ENCODE measurements at regions not wholly inside any gene's neighbourhood (a gene's known extent, or its start where the extent isn't known, plus 50 kb on each side); places are given as distances from the start of the nearest gene placed in this dataset.

DNA sequence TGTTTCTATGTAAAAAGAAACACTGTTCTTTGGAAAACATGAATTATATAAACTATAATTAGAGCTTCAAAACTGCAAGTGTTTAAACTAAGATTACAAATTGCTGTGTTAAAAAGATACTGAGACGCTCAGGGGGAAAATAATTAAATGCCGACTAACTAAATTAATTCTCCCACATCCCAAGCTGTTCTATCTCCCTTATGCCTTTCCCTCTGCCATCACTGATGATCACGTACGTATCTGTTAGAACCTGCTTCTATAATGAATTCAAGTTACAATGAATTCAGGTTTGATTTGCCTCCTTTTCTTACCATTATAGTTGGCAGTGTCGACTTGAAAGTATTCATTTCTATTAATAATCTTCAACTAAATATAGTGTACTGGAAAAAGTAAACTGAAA lies 349.9 kb upstream of the CDH6 start:
- Histone ChIP-seq H3K9me3 (no peaks in the 10 kb centered on the region), H3K4me3 (no peak overlapping the region), H3K36me3 (ENCODE audit: low read depth, missing control alignments) (no peaks in the 10 kb centered on the region), H3K27ac (no peak overlapping the region), H3K27me3 (no peaks in the 10 kb centered on the region), H3K4me1 (no peaks in the 10 kb centered on the region)
- TF ChIP-seq, protein P1, sequence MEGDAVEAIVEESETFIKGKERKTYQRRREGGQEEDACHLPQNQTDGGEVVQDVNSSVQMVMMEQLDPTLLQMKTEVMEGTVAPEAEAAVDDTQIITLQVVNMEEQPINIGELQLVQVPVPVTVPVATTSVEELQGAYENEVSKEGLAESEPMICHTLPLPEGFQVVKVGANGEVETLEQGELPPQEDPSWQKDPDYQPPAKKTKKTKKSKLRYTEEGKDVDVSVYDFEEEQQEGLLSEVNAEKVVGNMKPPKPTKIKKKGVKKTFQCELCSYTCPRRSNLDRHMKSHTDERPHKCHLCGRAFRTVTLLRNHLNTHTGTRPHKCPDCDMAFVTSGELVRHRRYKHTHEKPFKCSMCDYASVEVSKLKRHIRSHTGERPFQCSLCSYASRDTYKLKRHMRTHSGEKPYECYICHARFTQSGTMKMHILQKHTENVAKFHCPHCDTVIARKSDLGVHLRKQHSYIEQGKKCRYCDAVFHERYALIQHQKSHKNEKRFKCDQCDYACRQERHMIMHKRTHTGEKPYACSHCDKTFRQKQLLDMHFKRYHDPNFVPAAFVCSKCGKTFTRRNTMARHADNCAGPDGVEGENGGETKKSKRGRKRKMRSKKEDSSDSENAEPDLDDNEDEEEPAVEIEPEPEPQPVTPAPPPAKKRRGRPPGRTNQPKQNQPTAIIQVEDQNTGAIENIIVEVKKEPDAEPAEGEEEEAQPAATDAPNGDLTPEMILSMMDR (IDR thresholded peaks at IDR 0.05), result no peak
- no peak for TF ChIP-seq POLR2A (IDR thresholded peaks at IDR 0.05)
- 83 to 84% methylated on average over 5 of the region's 5 CpGs for WGBS, 2 donors
- intact Hi-C loops (cut with DNase I; ENCODE audit: low total_unique reads), result no loop called here
- DNase-seq, result no peak

DNA sequence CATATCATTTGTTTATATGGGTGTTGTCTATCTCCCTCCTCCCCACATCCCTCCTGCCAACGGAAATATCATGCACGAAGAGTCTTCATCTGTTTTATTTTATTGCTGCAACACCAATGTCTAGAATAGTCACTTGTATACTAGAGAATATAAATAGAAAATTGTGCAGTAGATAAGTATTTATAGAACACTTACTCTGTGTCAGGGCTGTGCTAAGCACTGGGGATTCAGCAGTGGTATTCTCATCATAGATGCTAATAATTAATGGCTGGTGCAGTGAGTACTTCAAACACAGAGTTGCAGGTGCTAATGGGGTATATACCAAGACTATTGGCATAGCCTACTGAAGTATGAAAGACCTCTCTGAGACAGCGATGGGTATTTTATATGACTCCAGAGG lies 353.5 kb upstream of the CDH6 start:
- no peak for DNase-seq
- H3K27ac ChIP-seq, result no peak overlapping the region
- intact Hi-C loops (cut with DNase I; ENCODE audit: low total_unique reads), result no loop called here
- H3K27me3 ChIP-seq, result no peaks in the 10 kb centered on the region
- no peak for TF ChIP-seq POLR2A (IDR thresholded peaks at IDR 0.05)
- TF ChIP-seq, protein P1 (IDR thresholded peaks at IDR 0.05), result no peak
- no peak overlapping the region for H3K4me3 ChIP-seq
- H3K4me1 ChIP-seq, result no peaks in the 10 kb centered on the region
- no peaks in the 10 kb centered on the region for H3K9me3 ChIP-seq
- no peaks in the 10 kb centered on the region for H3K36me3 ChIP-seq (ENCODE audit: low read depth, missing control alignments)
- 61 to 81% methylated on average over 3 of the region's 3 CpGs for WGBS, 2 donors

DNA sequence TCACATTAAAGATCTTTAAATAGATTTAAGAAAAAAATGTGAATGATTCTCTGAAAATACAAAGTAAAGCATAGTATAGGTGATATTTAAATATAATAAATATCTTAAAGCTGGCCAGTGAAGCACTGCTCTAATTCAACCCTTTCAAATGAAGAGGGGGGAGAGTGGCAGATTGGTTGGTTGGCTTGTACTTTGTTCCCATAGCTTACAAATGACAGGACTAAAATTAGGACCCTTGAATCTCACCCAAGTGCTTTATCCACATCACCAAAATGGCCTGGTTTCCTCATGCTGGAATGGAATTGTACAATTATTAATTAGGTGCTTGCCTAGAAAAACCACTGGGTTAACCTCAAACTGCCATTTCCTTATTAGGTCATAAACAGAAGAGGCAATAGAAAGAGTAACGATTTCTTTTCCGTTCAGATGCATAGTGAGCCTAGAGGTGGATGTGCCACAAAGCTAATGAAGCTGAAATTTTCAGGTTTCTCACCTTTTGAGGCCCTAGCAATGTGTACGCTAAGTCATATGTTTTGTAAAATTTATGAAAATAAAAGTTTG lies 354.5 kb upstream of the CDH6 start:
- no peak overlapping the region for H3K4me3 ChIP-seq
- H3K36me3 ChIP-seq (ENCODE audit: low read depth, missing control alignments), result no peaks in the 10 kb centered on the region
- intact Hi-C loops (cut with DNase I; ENCODE audit: low total_unique reads), result no loop called here
- TF ChIP-seq POLR2A (IDR thresholded peaks at IDR 0.05), result no peak
- TF ChIP-seq, protein P1 (IDR thresholded peaks at IDR 0.05), result no peak
- H3K27ac ChIP-seq, result no peak overlapping the region
- H3K27me3 ChIP-seq, result no peaks in the 10 kb centered on the region
- no peaks in the 10 kb centered on the region for H3K9me3 ChIP-seq
- WGBS, 2 donors, result 72 to 86% methylated on average over 3 of the region's 3 CpGs
- H3K4me1 ChIP-seq, result no peaks in the 10 kb centered on the region
- DNase-seq, result no peak

DNA sequence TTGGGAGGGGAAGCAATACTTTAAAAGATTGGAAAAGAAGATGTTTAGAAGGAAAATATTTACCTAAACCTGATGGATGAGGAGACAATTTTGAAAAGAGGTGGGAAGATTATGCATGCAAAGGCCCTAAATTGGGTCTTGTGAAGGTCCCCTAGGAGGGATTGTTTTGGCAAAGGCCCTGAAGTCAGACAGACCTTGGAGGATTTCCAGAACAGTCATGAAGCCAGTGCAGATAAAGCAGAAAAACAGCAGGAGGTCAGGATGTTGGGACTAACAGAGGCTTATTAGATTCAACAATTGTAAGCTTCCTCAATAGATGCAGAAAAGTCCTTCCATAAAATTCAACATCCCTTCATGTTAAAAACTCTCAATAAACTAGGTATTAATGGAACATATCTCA lies 361.0 kb upstream of the CDH6 start:
- no peak overlapping the region for H3K27ac ChIP-seq
- TF ChIP-seq, protein P1 (IDR thresholded peaks at IDR 0.05), result no peak
- no peak for TF ChIP-seq POLR2A (IDR thresholded peaks at IDR 0.05)
- H3K9me3 ChIP-seq, result no peaks in the 10 kb centered on the region
- H3K4me3 ChIP-seq, result no peak overlapping the region
- no peak for DNase-seq
- no peaks in the 10 kb centered on the region for H3K4me1 ChIP-seq
- no peaks in the 10 kb centered on the region for H3K36me3 ChIP-seq (ENCODE audit: low read depth, missing control alignments)
- no peaks in the 10 kb centered on the region for H3K27me3 ChIP-seq
- intact Hi-C loops (cut with DNase I; ENCODE audit: low total_unique reads), result no loop called here

DNA sequence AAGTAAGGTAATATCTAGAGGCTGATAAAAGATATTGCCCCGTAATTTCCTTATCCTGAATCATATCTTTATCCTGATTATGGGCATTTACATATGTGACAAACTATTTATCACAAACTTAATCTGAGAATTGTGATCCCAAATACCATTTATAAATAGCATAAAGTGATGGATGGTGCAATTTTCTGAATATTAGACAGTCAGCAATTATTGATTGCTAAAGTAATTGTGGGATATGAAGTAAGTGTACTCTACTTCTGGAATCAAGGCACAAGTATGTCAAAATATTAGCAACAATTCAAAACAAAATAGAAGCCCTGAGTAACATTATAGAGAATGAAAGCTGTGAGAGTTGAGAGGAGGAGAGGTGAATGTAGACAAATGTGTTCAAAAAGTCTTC lies 361.9 kb upstream of the CDH6 start:
- no peak for DNase-seq
- H3K27me3 ChIP-seq, result no peaks in the 10 kb centered on the region
- TF ChIP-seq, protein P1 (IDR thresholded peaks at IDR 0.05), result no peak
- TF ChIP-seq POLR2A (IDR thresholded peaks at IDR 0.05), result no peak
- H3K9me3 ChIP-seq, result no peaks in the 10 kb centered on the region
- no peak overlapping the region for H3K4me3 ChIP-seq
- no peaks in the 10 kb centered on the region for H3K36me3 ChIP-seq (ENCODE audit: low read depth, missing control alignments)
- intact Hi-C loops (cut with DNase I; ENCODE audit: low total_unique reads), result no loop called here
- no peaks in the 10 kb centered on the region for H3K4me1 ChIP-seq
- 80% methylated on average over 1 of the region's 1 CpG for WGBS, 2 donors
- no peak overlapping the region for H3K27ac ChIP-seq

Measured in testis (tissue), 2 donors.